IMR-90 (cell line): ENCODE measurements at regions not wholly inside any gene's neighbourhood (a gene's known extent, or its start where the extent isn't known, plus 50 kb on each side); places are given as distances from the start of the nearest gene placed in this dataset.

Source experiments
- ATAC-seq: fragments of 200-7000 bp; cut with Tn5 transposase; 2 replicates; pipeline ENCODE4 v1.9.1; 2020; ENCODE audit warnings: low read depth, mild to moderate bottlenecking, moderate library complexity
- BruUV-seq: library from RNA; stranded (reverse); fragments of 400-500 nt; replicated peaks from 2 replicates; lab custom pipeline; 2021; lab: Mats Ljungman, UMichigan
- CTCF ChIA-PET: fragments of 300-600 bp; formaldehyde crosslinking; extraction: SDS; loops from one replicate; lab custom pipeline; 2021; ENCODE audit warnings: antibody characterized with exemption; lab: Yijun Ruan, JAX
- POLR2A ChIA-PET: fragments of 300-600 bp; sonication (Branson Sonifier 250); formaldehyde crosslinking; loops from one replicate; lab custom pipeline; 2022; ENCODE audit warnings: antibody characterized with exemption; ENCODE audit not compliant: unreplicated experiment; lab: Charles Lee
- DNase-seq: peaks from one replicate; pipeline ENCODE4 v3.0.0; 2013
- H2AFZ ChIP-seq: replicated peaks from 2 replicates; pipeline ENCODE3; 2013; ENCODE audit warnings: low read length, mild to moderate bottlenecking; ENCODE audit not compliant: poor library complexity
- H2AK5ac ChIP-seq: 2 replicates; pipeline ENCODE4 v1.6.1; 2013; ENCODE audit warnings: low read depth, low read length, inconsistent platforms
- H2AK9ac ChIP-seq: replicated peaks from 2 replicates; pipeline ENCODE3; 2013; ENCODE audit warnings: mild to moderate bottlenecking, low read depth, low read length, moderate library complexity; ENCODE audit not compliant: poor library complexity
- H2BK120ac ChIP-seq: 2 replicates; pipeline ENCODE4 v1.6.1; 2013; ENCODE audit warnings: low read depth, low read length, inconsistent platforms
- H2BK15ac ChIP-seq: 3 replicates; pipeline ENCODE4 v1.6.1; 2013; ENCODE audit warnings: low read depth, low read length, inconsistent platforms
- H2BK20ac ChIP-seq: 2 replicates; pipeline ENCODE4 v1.6.1; 2013; ENCODE audit warnings: low read depth, mild to moderate bottlenecking, inconsistent platforms, low read length, moderate library complexity
- H2BK5ac ChIP-seq: 2 replicates; pipeline ENCODE4 v1.6.1; 2013; ENCODE audit warnings: mild to moderate bottlenecking, low read depth, low read length, inconsistent platforms; ENCODE audit not compliant: poor library complexity, severe bottlenecking
- H3K14ac ChIP-seq: replicated peaks from 2 replicates; pipeline ENCODE4 v1.6.1; 2013; ENCODE audit warnings: low read depth, low read length, inconsistent platforms
- H3K18ac ChIP-seq: 2 replicates; pipeline ENCODE4 v1.6.1; 2013; ENCODE audit warnings: low read depth, low read length, control low read depth
- H3K23ac ChIP-seq: 2 replicates; pipeline ENCODE4 v1.6.1; 2013; ENCODE audit warnings: low read depth, low read length, inconsistent platforms
- H3K27ac ChIP-seq: 2 replicates; pipeline ENCODE4 v1.5.1; 2013; ENCODE audit warnings: mild to moderate bottlenecking, control low read depth, low read length; ENCODE audit not compliant: insufficient read depth
- H3K27me3 ChIP-seq: 2 replicates; pipeline ENCODE4 v1.6.1; 2013; ENCODE audit warnings: low read length; ENCODE audit not compliant: control insufficient read depth, insufficient read depth
- H3K36me3 ChIP-seq: 2 replicates; pipeline ENCODE4 v1.6.1; 2013; ENCODE audit warnings: low read length, mixed read lengths; ENCODE audit not compliant: control insufficient read depth, insufficient read depth
- H3K4ac ChIP-seq: 2 replicates; pipeline ENCODE4 v1.6.1; 2013; ENCODE audit warnings: low read depth, low read length, inconsistent platforms
- H3K4me1 ChIP-seq: 2 replicates; pipeline ENCODE4 v1.6.1; 2013; ENCODE audit warnings: low read length, mixed read lengths; ENCODE audit not compliant: control insufficient read depth, insufficient read depth
- H3K4me2 ChIP-seq: 2 replicates; pipeline ENCODE4 v1.6.1; 2013; ENCODE audit warnings: low read depth, mild to moderate bottlenecking, control low read depth, low read length, moderate library complexity
- H3K4me3 ChIP-seq: 2 replicates; pipeline ENCODE4 v1.5.1; 2013; ENCODE audit warnings: low read depth, mild to moderate bottlenecking, control low read depth, low read length, moderate library complexity; ENCODE audit not compliant: insufficient read depth
- H3K56ac ChIP-seq: 2 replicates; pipeline ENCODE4 v1.6.1; 2013; ENCODE audit warnings: low read length, inconsistent platforms; ENCODE audit not compliant: insufficient read depth; ENCODE audit errors: extremely low read depth
- H3K79me1 ChIP-seq, 2 experiments: 2 replicates each; pipeline ENCODE4 v1.6.1; 2013; ENCODE audit warnings: low read length in 2 of 2, inconsistent platforms in 1 of 2, low read depth in 1 of 2
- H3K9ac ChIP-seq: 2 replicates; pipeline ENCODE4 v1.6.1; 2013; ENCODE audit warnings: low read depth, low read length, control low read depth
- H3K9me1 ChIP-seq: 2 replicates; pipeline ENCODE4 v1.6.1; 2013; ENCODE audit warnings: low read length, inconsistent platforms; ENCODE audit not compliant: insufficient read depth
- H3K9me3 ChIP-seq: 2 replicates; pipeline ENCODE4 v1.6.1; 2013; ENCODE audit warnings: low read length; ENCODE audit not compliant: control insufficient read depth, insufficient read depth
- H4K20me1 ChIP-seq: 2 replicates; pipeline ENCODE4 v1.6.1; 2013; ENCODE audit warnings: low read length, inconsistent platforms; ENCODE audit not compliant: insufficient read depth
- H4K5ac ChIP-seq: 2 replicates; pipeline ENCODE4 v1.6.1; 2013; ENCODE audit warnings: mild to moderate bottlenecking, low read depth, low read length, control low read depth
- H4K8ac ChIP-seq, 2 experiments: 2 replicates each; pipeline ENCODE4 v1.6.1; 2013; ENCODE audit warnings: low read depth in 2 of 2, low read length in 2 of 2, control low read depth in 1 of 2, inconsistent platforms in 1 of 2
- H4K91ac ChIP-seq: 2 replicates; pipeline ENCODE4 v1.6.1; 2013; ENCODE audit warnings: low read depth, low read length, inconsistent platforms; ENCODE audit not compliant: insufficient read depth
- BHLHE40 ChIP-seq: fragments of 150-350 bp; IDR thresholded peaks from 2 replicates; pipeline ENCODE4 v1.6.1; 2016; ENCODE audit warnings: mild to moderate bottlenecking, low read depth, low read length
- CEBPB ChIP-seq: IDR thresholded peaks from 2 replicates; pipeline ENCODE4 v1.6.1; 2012; ENCODE audit warnings: low read depth, low read length, improper control_type of control experiment
- MAFK ChIP-seq: IDR thresholded peaks from 2 replicates; pipeline ENCODE4 v1.6.1; 2012; ENCODE audit warnings: low read depth, low read length, improper control_type of control experiment
- MAZ ChIP-seq: IDR thresholded peaks from 2 replicates; pipeline ENCODE4 v1.6.1; 2012; ENCODE audit warnings: low read depth, mild to moderate bottlenecking, low read length, improper control_type of control experiment, moderate library complexity, borderline replicate concordance
- MXI1 ChIP-seq: IDR thresholded peaks from 2 replicates; pipeline ENCODE4 v1.6.1; 2012; ENCODE audit warnings: low read depth, mild to moderate bottlenecking, low read length, moderate library complexity, borderline replicate concordance
- NFE2L2 ChIP-seq: fragments of 150-350 bp; IDR thresholded peaks from 2 replicates; pipeline ENCODE4 v1.6.1; 2016; ENCODE audit warnings: low read depth, mild to moderate bottlenecking, low read length
- POLR2A ChIP-seq: IDR thresholded peaks from 2 replicates; pipeline ENCODE4 v1.6.1; 2012; ENCODE audit warnings: mild to moderate bottlenecking, low read depth, low read length
- RAD21 ChIP-seq: IDR thresholded peaks from 2 replicates; pipeline ENCODE4 v1.6.1; 2012; ENCODE audit warnings: low read length, improper control_type of control experiment
- RFX5 ChIP-seq: IDR thresholded peaks from 2 replicates; pipeline ENCODE4 v1.8.0; 2012; ENCODE audit warnings: low read depth, mild to moderate bottlenecking, low read length, moderate library complexity
- SMC3 ChIP-seq: fragments of 150-350 bp; IDR thresholded peaks from 2 replicates; pipeline ENCODE4 v1.6.1; 2016; ENCODE audit warnings: low read depth, mild to moderate bottlenecking, antibody characterized with exemption, low read length, moderate library complexity
- USF2 ChIP-seq: fragments of 150-350 bp; IDR thresholded peaks from 2 replicates; pipeline ENCODE4 v1.6.1; 2017; ENCODE audit warnings: mild to moderate bottlenecking, antibody characterized with exemption, low read length, low read depth
- WGBS, 2 experiments: methylation state at CpG; one replicate each; pipeline versions ENCODE4 v1.1.5 to v1.1.7; 2013; ENCODE audit warnings: missing lambda C conversion rate in 2 of 2; ENCODE audit not compliant: insufficient read length in 1 of 2; ENCODE audit errors: extremely low coverage in 2 of 2; 5-methylcytosine and 5-hydroxymethylcytosine counted together
- dilution Hi-C: fragments of 300-500 bp; cut with HindIII; formaldehyde crosslinking; loops from one replicate; pipeline ENCODE4 v1.14.3; 2018; ENCODE audit warnings: low sequenced_read_pairs; ENCODE audit not compliant: unreplicated experiment
- in situ Hi-C: fragments of 300-500 bp; cut with MboI; formaldehyde crosslinking; loops from 3 replicates; pipeline ENCODE4 v1.14.3; 2019; ENCODE audit warnings: low sequenced_read_pairs, inconsistent platforms, mixed read lengths
- intact Hi-C: fragments of 100-400 bp; cut with micrococcal nuclease; formaldehyde crosslinking; loops from 2 replicates; pipeline ENCODE4 v1.10.0; 2022

- CTCF ChIA-PET, result interaction anchor here (0.8 kb wide), 1 partner anchor 13 kb away, joined by 3 read pairs; no protein-coding TSS in a partner anchor
These were observed 270.5 kb upstream of the PPARGC1A start for GRCh38 chr4:24160358-24160757.

More at GRCh38 chr4:24160358-24160757, 270.5 kb upstream of the PPARGC1A start:
- no peak overlapping the region for H3K27ac ChIP-seq
- H2BK20ac ChIP-seq, result no peak overlapping the region
- ATAC-seq, result no peak
- H2BK15ac ChIP-seq, result no peak overlapping the region
- no peaks in the 10 kb centered on the region for H4K20me1 ChIP-seq
- H2BK120ac ChIP-seq, result no peak overlapping the region
- H3K18ac ChIP-seq, result no peak overlapping the region
- no peak overlapping the region for H2AK9ac ChIP-seq
- H2AK5ac ChIP-seq, result no peak overlapping the region
- no peak overlapping the region for H3K23ac ChIP-seq
- no peak overlapping the region for H3K9ac ChIP-seq
- no peak overlapping the region for H3K4ac ChIP-seq
- H4K8ac ChIP-seq, result no peak overlapping the region
- no peaks in the 10 kb centered on the region for H3K4me1 ChIP-seq
- no peak overlapping the region for H3K4me3 ChIP-seq
- no peaks in the 10 kb centered on the region for H3K9me1 ChIP-seq
- H3K9me3 ChIP-seq, result no peaks in the 10 kb centered on the region
- no peak overlapping the region for H3K14ac ChIP-seq
- no peaks in the 10 kb centered on the region for H3K79me1 ChIP-seq
- no peaks in the 10 kb centered on the region for H3K36me3 ChIP-seq
- intact Hi-C loops, result no loop called here
- DNase-seq, result no peak
- no peak overlapping the region for H4K91ac ChIP-seq
- H3K4me2 ChIP-seq, result no peak overlapping the region
- H2BK5ac ChIP-seq, result no peak overlapping the region
- no peak overlapping the region for H3K56ac ChIP-seq
- WGBS, 2 experiments, result no CpG with 5 or more reads among the region's 1 CpG
- H2AFZ ChIP-seq, result no peak overlapping the region
- POLR2A ChIA-PET, result no interaction called here
- no peaks in the 10 kb centered on the region for H3K27me3 ChIP-seq
- no peak overlapping the region for H4K5ac ChIP-seq
- TF ChIP-seq SMC3, result no peak
- TF ChIP-seq MAZ, result no peak
- no peak for TF ChIP-seq CEBPB
- TF ChIP-seq MAFK, result no peak
- TF ChIP-seq RFX5, result no peak
- TF ChIP-seq POLR2A, result no peak
- no peak for TF ChIP-seq NFE2L2
- TF ChIP-seq MXI1, result no peak
- no peak for TF ChIP-seq BHLHE40
- TF ChIP-seq USF2, result no peak
- TF ChIP-seq RAD21, result no peak
- BruUV-seq, result no TSS peak
- dilution Hi-C loops, result no loop called here
- in situ Hi-C loops, result no loop called here
